ENCODE measurements at regions not wholly inside any gene's neighbourhood (a gene's known extent, or its start where the extent isn't known, plus 50 kb on each side); places are given as distances from the start of the nearest gene placed in this dataset.
"Not testable (repeated sequence)": the region's sequence is repeated elsewhere in the genome, so short reads cannot be mapped to it uniquely, and the experiment has no call there.

DNA sequence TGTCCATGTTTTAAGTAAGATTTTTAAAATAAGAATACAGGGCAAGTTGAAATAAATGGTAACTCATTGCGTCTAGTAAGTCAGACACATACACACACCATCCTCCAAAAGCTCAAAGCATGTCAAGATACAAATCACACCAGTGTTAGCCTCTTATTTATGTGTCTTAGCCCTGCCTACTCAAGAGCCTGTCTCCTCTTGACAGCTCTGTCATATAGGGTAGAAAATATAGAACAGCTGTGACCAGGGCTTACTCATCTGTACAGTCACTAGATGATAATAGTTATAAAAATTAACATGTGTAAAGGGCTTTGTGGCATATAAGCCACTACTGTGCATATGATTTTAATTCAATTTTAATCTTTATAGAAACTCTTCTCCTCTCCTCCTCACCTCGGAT, 76.6 kb upstream of the NOTCH2NLA start:
- H3K27ac ChIP-seq; CTCF ChIA-PET; DNase-seq (ENCODE audit: low spot score); POLR2A ChIA-PET (ENCODE audit: low non-redundant PET): not testable (repeated sequence)

DNA sequence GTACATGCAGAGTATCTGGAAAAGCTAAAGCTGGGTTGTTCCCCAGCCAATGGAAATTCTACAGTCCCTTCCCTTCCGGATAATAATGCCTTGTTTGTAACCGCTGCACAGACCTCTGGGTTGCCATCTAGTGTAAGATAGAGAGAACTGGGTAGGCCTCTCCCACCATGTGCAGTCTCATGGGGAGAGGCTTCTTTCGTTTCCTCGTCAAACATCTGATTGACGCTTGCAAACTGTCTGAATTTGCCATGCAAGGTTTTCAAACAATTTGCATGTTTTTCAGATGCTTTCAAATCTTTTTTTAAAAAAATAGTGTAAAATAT, 69.7 kb upstream of the NOTCH2NLA start:
- POLR2A ChIA-PET (ENCODE audit: low non-redundant PET); DNase-seq (ENCODE audit: low spot score); CTCF ChIA-PET; H3K27ac ChIP-seq: not testable (repeated sequence)

GRCh38 chr1:146297781-146298574, 69.2 kb upstream of the NOTCH2NLA start:
- DNase-seq (ENCODE audit: low spot score); POLR2A ChIA-PET (ENCODE audit: low non-redundant PET): not testable (repeated sequence)

DNA sequence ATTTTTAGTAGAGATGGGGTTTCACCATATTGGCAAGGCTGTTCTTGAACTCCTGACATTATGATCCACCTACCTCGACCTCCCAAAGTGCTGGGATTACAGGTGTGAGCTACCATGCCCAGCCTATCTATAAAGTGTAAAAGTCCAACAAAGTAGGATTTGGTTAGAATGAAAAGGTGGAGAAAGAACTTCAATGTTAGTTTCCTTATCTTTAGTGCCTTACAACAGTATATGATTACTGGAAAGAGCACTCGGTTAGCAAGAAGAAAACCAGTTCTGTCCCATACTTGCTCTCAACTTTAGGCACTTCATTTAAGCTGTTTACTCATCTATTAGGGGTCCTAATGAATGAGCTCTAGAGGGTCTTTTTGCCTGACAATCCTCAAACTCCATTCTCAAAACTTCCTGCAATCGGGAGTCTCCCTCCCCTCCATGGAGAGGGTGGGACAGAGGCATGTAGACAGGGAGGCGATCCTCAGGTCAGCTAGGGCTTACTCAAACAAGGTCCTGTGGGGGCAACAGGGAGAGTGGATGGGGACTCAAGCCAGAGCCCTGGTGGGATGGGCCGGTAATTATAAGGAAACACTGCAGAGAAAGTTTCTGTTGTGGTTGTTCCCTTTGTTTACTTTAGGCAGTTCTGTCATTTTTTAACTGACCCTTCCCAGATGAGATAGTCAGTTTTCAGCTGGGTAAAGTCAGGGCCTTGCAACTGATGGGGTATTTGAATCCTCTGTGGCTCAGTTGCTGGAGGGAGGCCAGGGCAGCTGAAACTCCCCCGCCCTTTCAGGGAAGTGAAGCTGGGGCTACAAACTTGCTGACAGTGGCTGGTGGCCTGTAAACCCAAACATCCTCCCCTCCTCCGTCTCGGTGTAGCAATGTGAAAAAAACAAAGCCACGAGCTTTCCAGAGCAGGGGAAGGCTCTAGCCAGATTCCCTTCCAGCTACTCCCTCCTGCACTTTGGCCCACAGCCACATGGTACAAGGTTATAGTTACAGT, 64.4 kb upstream of the NOTCH2NLA start:
- DNase-seq (ENCODE audit: low spot score); POLR2A ChIA-PET (ENCODE audit: low non-redundant PET); CTCF ChIA-PET; H3K27ac ChIP-seq: not testable (repeated sequence)

More at GRCh38 chr1:146297781-146298574, 69.2 kb upstream of the NOTCH2NLA start:
- H3K27ac ChIP-seq, CTCF ChIA-PET: not testable (repeated sequence)

GRCh38 chr1:146292424-146292823, 63.6 kb upstream of the NOTCH2NLA start:
- DNase-seq (ENCODE audit: low spot score); CTCF ChIA-PET; POLR2A ChIA-PET (ENCODE audit: low non-redundant PET); H3K27ac ChIP-seq: not testable (repeated sequence)

DNA sequence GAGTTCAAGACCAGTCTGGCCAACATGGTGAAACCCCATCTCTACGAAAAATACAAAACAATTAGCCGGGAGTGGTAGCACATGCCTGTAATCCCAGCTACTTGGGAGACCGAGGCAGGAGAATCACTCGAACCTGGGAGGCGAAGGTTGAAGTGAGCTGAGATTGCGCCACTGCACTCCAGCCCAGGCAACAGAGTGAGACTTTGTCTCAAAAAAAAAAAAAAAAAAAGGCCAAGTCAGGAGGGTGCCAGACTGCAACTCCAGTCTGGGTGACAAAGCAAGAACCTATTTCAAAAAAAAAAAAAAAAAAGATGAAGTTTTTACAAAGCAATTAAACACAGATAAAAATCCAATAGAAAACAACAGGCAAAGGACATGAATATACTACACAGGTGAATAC, 59.1 kb upstream of the NOTCH2NLA start:
- H3K27ac ChIP-seq; POLR2A ChIA-PET (ENCODE audit: low non-redundant PET); CTCF ChIA-PET; DNase-seq (ENCODE audit: low spot score): not testable (repeated sequence)

DNA sequence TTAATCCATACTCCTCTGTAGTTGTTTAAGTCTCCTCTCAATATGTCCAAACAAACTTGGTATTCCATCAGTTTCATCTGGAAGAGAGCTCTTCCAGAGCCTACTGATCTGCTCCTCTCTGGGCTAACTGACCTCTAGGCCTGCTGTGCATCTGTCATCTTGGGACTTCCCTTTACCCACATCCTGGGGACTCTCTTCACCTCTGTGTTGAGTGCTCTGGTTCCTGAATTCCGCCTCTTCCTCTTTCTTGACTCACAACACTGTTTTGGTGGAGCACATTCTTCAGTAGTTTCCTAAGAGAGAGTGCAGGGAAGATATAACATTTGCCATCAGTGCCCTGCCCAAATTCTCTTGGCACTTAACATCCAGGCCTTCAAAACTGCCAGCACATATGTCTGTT, 55.9 kb upstream of the NOTCH2NLA start:
- CTCF ChIA-PET; POLR2A ChIA-PET (ENCODE audit: low non-redundant PET); DNase-seq (ENCODE audit: low spot score); H3K27ac ChIP-seq: not testable (repeated sequence)

DNA sequence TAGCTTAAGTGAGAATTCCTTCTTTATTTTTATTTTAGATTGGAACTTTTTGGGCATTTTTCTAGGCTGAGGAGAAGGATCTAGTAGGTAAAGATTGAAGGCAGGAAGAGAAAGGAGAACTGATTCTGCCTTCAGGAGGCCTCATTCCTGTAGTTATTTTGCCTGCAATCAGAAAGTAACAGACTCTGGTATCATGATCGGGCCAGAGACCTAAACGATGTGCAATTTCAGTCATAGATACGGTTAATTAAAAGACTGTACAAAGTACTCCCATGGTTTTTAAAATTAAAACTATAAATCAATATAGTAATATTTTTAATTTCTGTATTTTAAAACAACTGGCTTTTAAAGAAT, 54.7 kb upstream of the NOTCH2NLA start:
- CTCF ChIA-PET; POLR2A ChIA-PET (ENCODE audit: low non-redundant PET); H3K27ac ChIP-seq; DNase-seq (ENCODE audit: low spot score): not testable (repeated sequence)

- POLR2A ChIA-PET (ENCODE audit: low non-redundant PET); CTCF ChIA-PET; H3K27ac ChIP-seq; DNase-seq (ENCODE audit: low spot score): not testable (repeated sequence)
These were observed 54.1 kb upstream of the NOTCH2NLA start for GRCh38 chr1:146282807-146283526.

DNA sequence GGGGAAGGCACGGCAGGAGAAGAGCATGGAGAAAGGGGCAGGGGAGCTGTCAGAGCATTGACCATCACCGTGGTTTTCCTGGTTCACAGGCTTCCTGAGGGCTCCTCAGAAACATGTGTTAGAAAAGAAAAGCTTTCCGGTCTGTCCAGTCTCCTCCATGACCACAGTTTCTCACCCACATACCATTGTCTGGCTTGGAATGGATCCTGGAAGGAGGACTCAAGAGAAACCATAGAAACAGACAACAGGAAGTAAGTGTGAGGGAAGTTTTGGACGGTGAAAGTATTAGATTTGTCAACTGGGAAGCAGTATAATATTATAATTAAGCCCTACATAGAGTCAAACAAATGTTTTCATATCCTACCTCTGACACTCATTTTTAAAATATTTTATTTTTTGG, 52.7 kb upstream of the NOTCH2NLA start:
- CTCF ChIA-PET; DNase-seq (ENCODE audit: low spot score); POLR2A ChIA-PET (ENCODE audit: low non-redundant PET); H3K27ac ChIP-seq: not testable (repeated sequence)

GRCh38 chr1:146278758-146279157, 49.9 kb upstream of the NOTCH2NLA start:
- DNase-seq (ENCODE audit: low spot score); POLR2A ChIA-PET (ENCODE audit: low non-redundant PET); CTCF ChIA-PET; H3K27ac ChIP-seq: not testable (repeated sequence)

Data from RWPE1 (cell line).